ENCODE measurements at regions not wholly inside any gene's neighbourhood (a gene's known extent, or its start where the extent isn't known, plus 50 kb on each side); places are given as distances from the start of the nearest gene placed in this dataset.

DNA sequence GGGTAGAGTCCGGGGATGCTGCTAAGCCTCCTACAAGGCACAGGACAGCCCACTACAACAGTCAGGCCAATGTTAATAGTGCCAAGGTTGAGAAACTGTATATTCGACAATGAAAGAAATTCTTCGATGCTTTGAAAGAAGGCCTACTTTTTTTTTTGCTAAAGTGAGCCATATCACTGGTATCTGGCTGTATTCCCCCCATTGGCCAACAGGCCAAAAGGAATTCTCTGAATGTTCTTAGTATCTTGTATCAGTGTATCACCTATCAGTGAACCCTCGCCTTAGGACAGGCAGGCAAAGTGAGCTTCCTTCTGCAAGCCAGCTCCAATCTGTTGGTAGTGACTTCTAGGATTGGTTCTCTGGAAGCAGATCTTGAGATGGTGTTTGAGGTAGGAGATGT is 74.2 kb downstream of the SNTN start:
- Histone ChIP-seq H3K9me1 (ENCODE audit: insufficient read depth, low read length) (no peaks in the 10 kb centered on the region), H4K8ac (ENCODE audit: low read depth in 2 of 2, low read length in 2 of 2) (no peak overlapping the region), H3K23ac (ENCODE audit: low read depth, low read length) (no peak overlapping the region), H2BK120ac (ENCODE audit: low read depth, low read length) (no peak overlapping the region), H2AK5ac (ENCODE audit: low read depth, low read length) (no peak overlapping the region), H2BK5ac (ENCODE audit: low read depth, low read length, poor library complexity, severe bottlenecking) (no peak overlapping the region), H4K91ac (ENCODE audit: insufficient read depth, low read depth, low read length) (no peak overlapping the region), H3K4ac (ENCODE audit: low read depth, low read length) (no peak overlapping the region), H4K5ac (ENCODE audit: low read depth, low read length) (no peak overlapping the region), H3K79me1 (ENCODE audit: low read depth in 1 of 2, low read length in 2 of 2) (no peaks in the 10 kb centered on the region), H2AK9ac (replicated peaks; ENCODE audit: low read depth, low read length, poor library complexity) (no peak overlapping the region), H2BK20ac (ENCODE audit: low read depth, low read length) (no peak overlapping the region), H3K4me1 (ENCODE audit: control insufficient read depth, insufficient read depth, low read length) (peaks cover 4% of the 10 kb centered on the region; the same call in 1 of the 2 replicates), H3K4me2 (ENCODE audit: low read depth, low read length) (no peak overlapping the region), H3K14ac (replicated peaks; ENCODE audit: low read depth, low read length) (no peak overlapping the region), H3K4me3 (ENCODE audit: insufficient read depth, low read depth, low read length) (no peak overlapping the region), H2BK15ac (ENCODE audit: low read depth, low read length) (no peak overlapping the region), H3K27me3 (ENCODE audit: control insufficient read depth, insufficient read depth, low read length) (no peaks in the 10 kb centered on the region; the same call in 1 of the 2 replicates), H3K36me3 (ENCODE audit: control insufficient read depth, insufficient read depth, low read length) (no peaks in the 10 kb centered on the region), H3K56ac (ENCODE audit: extremely low read depth, insufficient read depth, low read length) (no peak overlapping the region), H3K27ac (ENCODE audit: insufficient read depth, low read length) (no peak overlapping the region), H3K9ac (ENCODE audit: low read depth, low read length) (no peak overlapping the region), H4K20me1 (ENCODE audit: insufficient read depth, low read length) (no peaks in the 10 kb centered on the region), H3K18ac (ENCODE audit: low read depth, low read length) (no peak overlapping the region; the same call in 1 of the 2 replicates), H3K9me3 (ENCODE audit: control insufficient read depth, insufficient read depth, low read length) (no peaks in the 10 kb centered on the region), H2AFZ (replicated peaks; ENCODE audit: low read length, poor library complexity) (no peak overlapping the region)
- ChIA-PET CTCF (no interaction called here), POLR2A (ENCODE audit: unreplicated experiment) (no interaction called here)
- no peak for ATAC-seq (ENCODE audit: low read depth)
- DNase-seq, result peak; percentile 4
- TF ChIP-seq NFE2L2 (IDR thresholded peaks at IDR 0.05; ENCODE audit: low read depth, low read length) (no peak), FOS (IDR thresholded peaks at IDR 0.05; ENCODE audit: low read depth, low read length) (no peak), MAFK (IDR thresholded peaks at IDR 0.05; ENCODE audit: low read depth, low read length) (no peak), CHD1 (IDR thresholded peaks at IDR 0.05; ENCODE audit: low read depth, low read length) (no peak), CEBPB (IDR thresholded peaks at IDR 0.05; ENCODE audit: low read depth, low read length) (no peak)
- TF ChIP-seq, protein P1, sequence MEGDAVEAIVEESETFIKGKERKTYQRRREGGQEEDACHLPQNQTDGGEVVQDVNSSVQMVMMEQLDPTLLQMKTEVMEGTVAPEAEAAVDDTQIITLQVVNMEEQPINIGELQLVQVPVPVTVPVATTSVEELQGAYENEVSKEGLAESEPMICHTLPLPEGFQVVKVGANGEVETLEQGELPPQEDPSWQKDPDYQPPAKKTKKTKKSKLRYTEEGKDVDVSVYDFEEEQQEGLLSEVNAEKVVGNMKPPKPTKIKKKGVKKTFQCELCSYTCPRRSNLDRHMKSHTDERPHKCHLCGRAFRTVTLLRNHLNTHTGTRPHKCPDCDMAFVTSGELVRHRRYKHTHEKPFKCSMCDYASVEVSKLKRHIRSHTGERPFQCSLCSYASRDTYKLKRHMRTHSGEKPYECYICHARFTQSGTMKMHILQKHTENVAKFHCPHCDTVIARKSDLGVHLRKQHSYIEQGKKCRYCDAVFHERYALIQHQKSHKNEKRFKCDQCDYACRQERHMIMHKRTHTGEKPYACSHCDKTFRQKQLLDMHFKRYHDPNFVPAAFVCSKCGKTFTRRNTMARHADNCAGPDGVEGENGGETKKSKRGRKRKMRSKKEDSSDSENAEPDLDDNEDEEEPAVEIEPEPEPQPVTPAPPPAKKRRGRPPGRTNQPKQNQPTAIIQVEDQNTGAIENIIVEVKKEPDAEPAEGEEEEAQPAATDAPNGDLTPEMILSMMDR (conservative IDR thresholded peaks at IDR 0.05; ENCODE audit: low read depth, low read length), result no peak
- TF ChIP-seq, protein P2, sequence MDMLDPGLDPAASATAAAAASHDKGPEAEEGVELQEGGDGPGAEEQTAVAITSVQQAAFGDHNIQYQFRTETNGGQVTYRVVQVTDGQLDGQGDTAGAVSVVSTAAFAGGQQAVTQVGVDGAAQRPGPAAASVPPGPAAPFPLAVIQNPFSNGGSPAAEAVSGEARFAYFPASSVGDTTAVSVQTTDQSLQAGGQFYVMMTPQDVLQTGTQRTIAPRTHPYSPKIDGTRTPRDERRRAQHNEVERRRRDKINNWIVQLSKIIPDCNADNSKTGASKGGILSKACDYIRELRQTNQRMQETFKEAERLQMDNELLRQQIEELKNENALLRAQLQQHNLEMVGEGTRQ (IDR thresholded peaks at IDR 0.05; ENCODE audit: low read depth, low read length), result no peak
- in situ Hi-C loops (cut with MboI; ENCODE audit: low sequenced_read_pairs) (no loop called here), dilution Hi-C loops (cut with HindIII; ENCODE audit: low sequenced_read_pairs, unreplicated experiment) (no loop called here), intact Hi-C loops (cut with micrococcal nuclease) (no loop called here)
- BruUV-seq (replicated peaks), result no TSS peak
- WGBS, 2 experiments (ENCODE audit: extremely low coverage in 2 of 2, insufficient read length in 1 of 2), result no CpG with 5 or more reads among the region's 4 CpGs

Data from IMR-90 (cell line).